OCI-LY7 (cell line): ENCODE measurements at regions not wholly inside any gene's neighbourhood (a gene's known extent, or its start where the extent isn't known, plus 50 kb on each side); places are given as distances from the start of the nearest gene placed in this dataset.
"Not testable (repeated sequence)": the region's sequence is repeated elsewhere in the genome, so short reads cannot be mapped to it uniquely, and the experiment has no call there.

ENCODE experiments used
- BruUV-seq: library from RNA; stranded (reverse); fragments of 400-500 nt; replicated peaks from 2 replicates; lab custom pipeline; 2021; lab: Mats Ljungman, UMichigan
- CTCF ChIA-PET: fragments of 300-600 bp; sonication (Branson Sonifier 250); formaldehyde crosslinking; loops from one replicate; lab custom pipeline; 2022; ENCODE audit warnings: antibody characterized with exemption; ENCODE audit not compliant: unreplicated experiment; lab: Charles Lee
- POLR2A ChIA-PET: fragments of 300-600 bp; sonication (Branson Sonifier 250); formaldehyde crosslinking; loops from one replicate; lab custom pipeline; 2022; ENCODE audit warnings: antibody characterized with exemption; lab: Charles Lee
- DNase-seq: peaks from one replicate; pipeline ENCODE4 v3.0.0-alpha.2; 2015; ENCODE audit warnings: low spot score
- H2AFZ ChIP-seq: fragments of 200-600 bp; sonication (generic), shearing (Covaris generic); 2 replicates; pipeline ENCODE4 v1.6.1; 2014; ENCODE audit warnings: mild to moderate bottlenecking, antibody characterized with exemption, low read length, moderate library complexity
- H3K27ac ChIP-seq: fragments of 200-600 bp; sonication (generic); 2 replicates; pipeline ENCODE4 v1.5.1; 2014; ENCODE audit warnings: mixed run types, low read depth, mild to moderate bottlenecking, moderate library complexity, low read length, inconsistent platforms; ENCODE audit not compliant: poor library complexity, severe bottlenecking
- H3K36me3 ChIP-seq: fragments of 200-600 bp; sonication (generic); 2 replicates; pipeline ENCODE4 v1.6.1; 2014; ENCODE audit warnings: mild to moderate bottlenecking, antibody characterized with exemption, low read length, moderate library complexity, mixed read lengths; ENCODE audit not compliant: insufficient read depth
- H3K4me1 ChIP-seq: fragments of 200-600 bp; sonication (generic); 2 replicates; pipeline ENCODE4 v1.5.1; 2014; ENCODE audit warnings: mild to moderate bottlenecking, low read length; ENCODE audit not compliant: insufficient read depth, poor library complexity, severe bottlenecking
- H3K4me2 ChIP-seq: fragments of 200-600 bp; sonication (generic); 2 replicates; pipeline ENCODE4 v1.6.1; 2014; ENCODE audit warnings: mild to moderate bottlenecking, low read length
- H3K4me3 ChIP-seq: fragments of 200-600 bp; sonication (generic); 2 replicates; pipeline ENCODE4 v1.5.1; 2014; ENCODE audit warnings: mild to moderate bottlenecking, low read depth, low read length; ENCODE audit not compliant: poor library complexity, severe bottlenecking
- H3K79me2 ChIP-seq: fragments of 200-600 bp; sonication (generic); 2 replicates; pipeline ENCODE4 v1.6.1; 2016; ENCODE audit warnings: low read depth, mild to moderate bottlenecking, low read length, moderate library complexity, mixed read lengths; ENCODE audit not compliant: insufficient read depth
- H3K9me2 ChIP-seq: fragments of 200-600 bp; sonication (generic); 2 replicates; pipeline ENCODE4 v1.6.1; 2016; ENCODE audit warnings: mild to moderate bottlenecking, low read length, mixed read lengths; ENCODE audit not compliant: insufficient read depth
- H3K9me3 ChIP-seq: fragments of 200-600 bp; sonication (generic); 2 replicates; pipeline ENCODE4 v1.6.1; 2014; ENCODE audit warnings: mild to moderate bottlenecking, mixed run types, low read length, mixed read lengths
- H4K20me1 ChIP-seq: fragments of 200-600 bp; sonication (generic); 2 replicates; pipeline ENCODE4 v1.6.1; 2014; ENCODE audit warnings: mild to moderate bottlenecking, antibody characterized with exemption, low read length, moderate library complexity, mixed read lengths; ENCODE audit not compliant: insufficient read depth
- EZH2phosphoT487 ChIP-seq: fragments of 200-600 bp; sonication (generic); IDR thresholded peaks from 2 replicates; pipeline ENCODE4 v1.6.1; 2018; ENCODE audit warnings: low read depth, borderline replicate concordance, mild to moderate bottlenecking, mixed run types, antibody characterized with exemption, low read length, moderate library complexity, mixed read lengths
- intact Hi-C: fragments of 100-400 bp; cut with micrococcal nuclease; formaldehyde crosslinking; loops from one replicate; pipeline ENCODE4 v1.10.0; 2022; ENCODE audit not compliant: unreplicated experiment
- TF ChIP-seq, protein P1 (sequence below): fragments of 200-600 bp; sonication (generic); conservative IDR thresholded peaks from 2 replicates; pipeline ENCODE4 v1.5.1; 2014; ENCODE audit warnings: mild to moderate bottlenecking, antibody characterized with exemption, low read length, moderate library complexity, mixed read lengths

DNA sequence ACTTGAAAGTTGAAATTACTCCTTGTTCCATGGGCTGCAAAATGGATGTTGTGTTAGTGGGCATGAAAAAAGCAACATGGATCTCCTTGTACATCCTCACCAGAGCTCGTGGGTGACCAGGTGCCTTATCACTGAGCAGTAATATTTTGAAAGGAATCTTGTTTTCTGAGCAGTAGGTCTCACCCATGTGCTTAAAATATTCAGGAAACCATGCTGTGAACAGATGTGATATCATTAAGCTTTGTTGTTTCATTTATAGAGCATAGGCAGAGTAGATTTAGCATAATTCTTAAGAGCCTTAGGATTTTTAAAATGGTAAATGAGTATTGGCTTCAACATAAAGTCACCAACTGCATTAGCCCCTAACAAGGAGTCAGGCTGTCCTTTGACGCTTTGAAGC, 316.6 kb downstream of the TYW1 start:
- no peak overlapping the region for H3K4me3 ChIP-seq
- no peaks in the 10 kb centered on the region for H3K9me2 ChIP-seq
- CTCF ChIA-PET, result no interaction called here
- intact Hi-C loops, result no loop called here
- no peak for DNase-seq
- BruUV-seq, result no TSS peak
- H2AFZ ChIP-seq, result no peak overlapping the region
- H3K9me3 ChIP-seq, result no peaks in the 10 kb centered on the region
- no peaks in the 10 kb centered on the region for H4K20me1 ChIP-seq
- POLR2A ChIA-PET, result interaction anchor here (0.7 kb wide), 1 partner anchor 11 kb away, joined by 6 read pairs; no protein-coding TSS in a partner anchor
- peaks cover 70% of the 10 kb centered on the region for H3K36me3 ChIP-seq
- no peak overlapping the region for H3K4me2 ChIP-seq
- TF ChIP-seq, protein P1, sequence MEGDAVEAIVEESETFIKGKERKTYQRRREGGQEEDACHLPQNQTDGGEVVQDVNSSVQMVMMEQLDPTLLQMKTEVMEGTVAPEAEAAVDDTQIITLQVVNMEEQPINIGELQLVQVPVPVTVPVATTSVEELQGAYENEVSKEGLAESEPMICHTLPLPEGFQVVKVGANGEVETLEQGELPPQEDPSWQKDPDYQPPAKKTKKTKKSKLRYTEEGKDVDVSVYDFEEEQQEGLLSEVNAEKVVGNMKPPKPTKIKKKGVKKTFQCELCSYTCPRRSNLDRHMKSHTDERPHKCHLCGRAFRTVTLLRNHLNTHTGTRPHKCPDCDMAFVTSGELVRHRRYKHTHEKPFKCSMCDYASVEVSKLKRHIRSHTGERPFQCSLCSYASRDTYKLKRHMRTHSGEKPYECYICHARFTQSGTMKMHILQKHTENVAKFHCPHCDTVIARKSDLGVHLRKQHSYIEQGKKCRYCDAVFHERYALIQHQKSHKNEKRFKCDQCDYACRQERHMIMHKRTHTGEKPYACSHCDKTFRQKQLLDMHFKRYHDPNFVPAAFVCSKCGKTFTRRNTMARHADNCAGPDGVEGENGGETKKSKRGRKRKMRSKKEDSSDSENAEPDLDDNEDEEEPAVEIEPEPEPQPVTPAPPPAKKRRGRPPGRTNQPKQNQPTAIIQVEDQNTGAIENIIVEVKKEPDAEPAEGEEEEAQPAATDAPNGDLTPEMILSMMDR, result no peak
- TF ChIP-seq EZH2phosphoT487, result no peak
- H3K79me2 ChIP-seq, result no peaks in the 10 kb centered on the region
- no peak overlapping the region for H3K27ac ChIP-seq
- no peaks in the 10 kb centered on the region for H3K4me1 ChIP-seq

DNA sequence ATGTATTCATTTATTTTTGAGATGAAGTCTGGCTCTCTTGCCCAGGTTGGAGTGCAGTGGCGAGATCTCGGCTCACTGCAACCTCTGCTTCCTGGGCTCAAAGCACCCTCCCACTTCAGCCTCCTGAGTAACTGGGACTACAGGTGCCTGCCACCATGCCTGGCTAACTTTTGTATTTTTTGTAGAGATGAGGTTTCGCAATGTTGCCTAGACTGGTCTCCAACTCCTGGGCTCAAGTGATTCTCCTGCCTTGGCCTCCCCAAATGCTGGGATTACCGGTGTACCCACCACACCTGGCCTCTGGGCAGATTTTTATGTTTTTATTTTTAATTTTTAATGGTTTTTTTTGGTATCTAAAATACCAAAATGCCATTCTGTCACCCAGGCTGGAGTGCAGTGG, 320.3 kb downstream of the TYW1 start:
- H4K20me1 ChIP-seq, H3K4me1 ChIP-seq, intact Hi-C loops, H2AFZ ChIP-seq, CTCF ChIA-PET, H3K4me3 ChIP-seq, H3K27ac ChIP-seq, H3K9me2 ChIP-seq, H3K79me2 ChIP-seq, BruUV-seq, H3K4me2 ChIP-seq, H3K9me3 ChIP-seq, POLR2A ChIA-PET, DNase-seq: not testable (repeated sequence)
- H3K36me3 ChIP-seq, result peaks cover 33% of the 10 kb centered on the region

DNA sequence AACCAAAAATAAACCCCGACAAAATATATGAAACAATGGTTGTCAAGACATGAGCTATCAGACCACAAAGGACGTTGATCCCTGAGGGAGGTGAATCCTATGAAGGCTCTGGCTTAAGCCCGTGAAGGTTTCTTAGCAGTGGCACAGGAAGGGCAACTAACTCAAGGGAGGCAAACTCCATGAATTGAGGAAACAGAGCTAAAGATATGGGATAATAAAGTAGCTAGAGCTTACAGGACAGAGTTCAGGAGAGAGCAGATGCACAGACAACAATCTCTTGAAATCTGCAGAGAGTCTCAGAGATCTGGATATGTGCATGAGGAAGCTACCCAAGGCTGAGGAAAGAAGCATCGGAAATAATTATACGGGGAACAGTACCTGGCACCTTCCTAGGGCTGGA, 331.6 kb downstream of the TYW1 start:
- intact Hi-C loops, BruUV-seq, POLR2A ChIA-PET: not testable (repeated sequence)

DNA sequence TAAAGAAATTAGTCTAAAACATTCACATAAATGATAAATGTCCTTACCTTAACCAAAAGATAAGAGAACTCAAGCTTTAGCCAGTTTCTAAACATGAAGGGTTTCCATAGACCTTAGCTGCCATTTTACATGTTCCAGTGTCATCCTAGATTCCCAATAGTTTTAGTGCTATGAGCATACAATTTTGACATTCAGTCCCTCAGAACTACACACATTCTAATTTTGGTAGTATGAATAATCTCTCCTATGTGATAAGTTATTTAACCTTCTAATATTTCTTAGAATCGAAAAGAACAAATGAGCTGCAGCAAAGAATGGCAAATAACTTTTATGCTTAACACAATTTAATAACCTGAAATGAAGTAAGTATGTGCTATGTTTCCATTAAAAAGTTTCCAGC, 338.5 kb downstream of the TYW1 start:
- CTCF ChIA-PET, intact Hi-C loops: not testable (repeated sequence)

More for the DNA sequence above, 331.6 kb downstream of the TYW1 start:
- H3K79me2 ChIP-seq, CTCF ChIA-PET, H3K4me3 ChIP-seq, H3K4me1 ChIP-seq, H3K27ac ChIP-seq, H3K4me2 ChIP-seq, H4K20me1 ChIP-seq, H3K36me3 ChIP-seq, H3K9me3 ChIP-seq, H2AFZ ChIP-seq, H3K9me2 ChIP-seq, DNase-seq: not testable (repeated sequence)

DNA sequence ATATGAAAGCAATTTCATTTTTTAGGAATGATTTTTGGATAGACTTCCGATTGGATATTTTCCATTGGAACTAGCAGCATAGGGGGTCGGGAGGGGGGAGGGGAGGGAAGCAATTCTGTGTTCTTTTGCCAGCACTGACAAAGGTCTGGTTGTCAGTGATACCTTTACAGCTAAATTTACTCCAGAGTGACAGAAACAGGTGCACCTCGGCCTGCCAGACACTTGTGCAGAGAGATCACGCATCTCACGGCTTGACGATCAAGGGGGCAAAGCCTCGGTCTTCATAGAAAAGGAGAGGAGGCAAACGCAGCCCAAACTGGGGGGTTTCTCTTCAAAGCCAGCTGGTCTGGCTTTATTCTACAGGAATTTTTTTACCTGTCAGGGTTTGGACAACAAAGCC, 339.0 kb downstream of the TYW1 start:
- H3K27ac ChIP-seq, H3K9me2 ChIP-seq, H3K79me2 ChIP-seq, H2AFZ ChIP-seq, POLR2A ChIA-PET, BruUV-seq, CTCF ChIA-PET, H3K9me3 ChIP-seq, H3K4me3 ChIP-seq, H3K36me3 ChIP-seq, DNase-seq, H3K4me2 ChIP-seq, H4K20me1 ChIP-seq, intact Hi-C loops, H3K4me1 ChIP-seq: not testable (repeated sequence)

More for the DNA sequence above, 338.5 kb downstream of the TYW1 start:
- DNase-seq, POLR2A ChIA-PET, H2AFZ ChIP-seq, H3K9me2 ChIP-seq, H3K27ac ChIP-seq, H3K36me3 ChIP-seq, H3K4me3 ChIP-seq, H3K9me3 ChIP-seq, BruUV-seq, H3K4me2 ChIP-seq, H3K4me1 ChIP-seq, H4K20me1 ChIP-seq, H3K79me2 ChIP-seq: not testable (repeated sequence)

DNA sequence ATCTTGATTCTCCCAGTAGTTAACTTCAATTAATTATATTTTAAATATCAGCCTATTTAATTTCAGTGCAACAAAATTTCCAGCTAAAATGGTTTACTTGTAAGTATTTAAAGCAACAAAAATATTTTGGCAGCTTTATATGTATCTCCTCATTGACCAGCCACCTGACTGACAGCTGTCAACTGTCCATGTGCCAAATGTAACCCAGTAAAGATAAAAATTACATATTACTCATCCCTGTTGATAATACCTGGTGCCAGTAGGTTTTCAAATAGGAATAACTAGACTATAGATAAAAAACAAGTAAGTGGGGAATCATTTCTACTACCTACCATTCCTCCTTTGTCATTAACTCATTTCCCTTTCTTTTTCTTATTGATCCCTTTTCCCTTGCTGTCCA, 341.9 kb downstream of the TYW1 start:
- POLR2A ChIA-PET, result interaction anchor here (0.7 kb wide), 1 partner anchor 982 kb away, joined by 3 read pairs; no protein-coding TSS in a partner anchor
- H2AFZ ChIP-seq, result not testable (repeated sequence)

More for the DNA sequence above, 341.9 kb downstream of the TYW1 start:
- H4K20me1 ChIP-seq, DNase-seq, H3K9me3 ChIP-seq, H3K79me2 ChIP-seq, H3K27ac ChIP-seq, CTCF ChIA-PET, H3K4me2 ChIP-seq, BruUV-seq, H3K4me3 ChIP-seq, H3K9me2 ChIP-seq, H3K36me3 ChIP-seq, H3K4me1 ChIP-seq, intact Hi-C loops: not testable (repeated sequence)
